ENCODE measurements at regions not wholly inside any gene's neighbourhood (a gene's known extent, or its start where the extent isn't known, plus 50 kb on each side); places are given as distances from the start of the nearest gene placed in this dataset.
"Not testable (repeated sequence)": the region's sequence is repeated elsewhere in the genome, so short reads cannot be mapped to it uniquely, and the experiment has no call there.

DNA sequence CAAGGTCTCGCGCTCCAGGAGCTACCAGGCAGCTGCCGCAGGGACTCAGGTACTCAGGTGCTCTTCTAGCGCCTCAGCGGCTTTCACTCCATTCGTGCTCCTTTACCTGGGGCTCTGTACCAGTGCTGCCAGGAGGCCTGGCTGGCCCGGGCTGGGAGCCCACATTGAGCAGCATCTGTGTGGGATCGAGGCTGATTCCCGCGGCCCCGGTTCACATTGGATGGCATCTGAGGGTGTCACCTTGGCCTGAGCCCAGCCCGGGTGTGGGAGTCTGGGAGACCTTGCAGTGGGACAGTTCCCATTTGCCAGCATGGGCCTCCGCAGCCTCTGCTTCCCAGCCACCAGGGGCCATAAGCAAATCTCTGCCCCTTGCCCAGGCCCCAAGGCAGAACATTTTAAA lies 96.9 kb downstream of the NPIPB11 start:
- TF ChIP-seq, protein P1, sequence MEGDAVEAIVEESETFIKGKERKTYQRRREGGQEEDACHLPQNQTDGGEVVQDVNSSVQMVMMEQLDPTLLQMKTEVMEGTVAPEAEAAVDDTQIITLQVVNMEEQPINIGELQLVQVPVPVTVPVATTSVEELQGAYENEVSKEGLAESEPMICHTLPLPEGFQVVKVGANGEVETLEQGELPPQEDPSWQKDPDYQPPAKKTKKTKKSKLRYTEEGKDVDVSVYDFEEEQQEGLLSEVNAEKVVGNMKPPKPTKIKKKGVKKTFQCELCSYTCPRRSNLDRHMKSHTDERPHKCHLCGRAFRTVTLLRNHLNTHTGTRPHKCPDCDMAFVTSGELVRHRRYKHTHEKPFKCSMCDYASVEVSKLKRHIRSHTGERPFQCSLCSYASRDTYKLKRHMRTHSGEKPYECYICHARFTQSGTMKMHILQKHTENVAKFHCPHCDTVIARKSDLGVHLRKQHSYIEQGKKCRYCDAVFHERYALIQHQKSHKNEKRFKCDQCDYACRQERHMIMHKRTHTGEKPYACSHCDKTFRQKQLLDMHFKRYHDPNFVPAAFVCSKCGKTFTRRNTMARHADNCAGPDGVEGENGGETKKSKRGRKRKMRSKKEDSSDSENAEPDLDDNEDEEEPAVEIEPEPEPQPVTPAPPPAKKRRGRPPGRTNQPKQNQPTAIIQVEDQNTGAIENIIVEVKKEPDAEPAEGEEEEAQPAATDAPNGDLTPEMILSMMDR (IDR thresholded peaks at IDR 0.05), result not testable (repeated sequence)
- TF ChIP-seq POLR2A (IDR thresholded peaks at IDR 0.05), result not testable (repeated sequence)

All from tibial nerve (tissue), 3 donors.